GM12873 (cell line): ENCODE measurements at regions not wholly inside any gene's neighbourhood (a gene's known extent, or its start where the extent isn't known, plus 50 kb on each side); places are given as distances from the start of the nearest gene placed in this dataset.

Experiments
- TF ChIP-seq, protein P1 (sequence below): IDR thresholded peaks from 2 replicates; pipeline ENCODE4 v1.5.1; 2012; ENCODE audit warnings: low read depth, mild to moderate bottlenecking, moderate library complexity, low read length, control low read depth; ENCODE audit not compliant: insufficient read depth; ENCODE audit errors: missing control alignments

DNA sequence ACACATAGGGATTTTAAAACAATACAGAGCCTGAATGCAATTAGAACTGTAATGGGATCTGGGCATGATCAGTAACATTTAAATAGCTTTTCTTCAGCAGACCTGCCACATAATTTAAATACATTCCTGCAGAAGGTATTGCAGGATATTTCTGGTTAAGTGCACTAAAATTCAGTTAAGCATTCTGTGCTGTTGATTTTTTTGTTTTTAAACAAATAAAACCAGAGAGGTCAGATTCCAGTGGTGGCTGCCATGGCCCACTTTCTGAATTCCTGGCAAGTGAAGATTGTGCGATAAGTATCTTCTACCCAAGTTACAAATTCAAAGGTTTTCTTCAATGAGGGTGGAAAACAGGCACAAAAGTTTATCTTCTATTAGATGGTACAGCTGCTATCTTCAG is 98.7 kb downstream of the RAP2B start:
- TF ChIP-seq, protein P1, sequence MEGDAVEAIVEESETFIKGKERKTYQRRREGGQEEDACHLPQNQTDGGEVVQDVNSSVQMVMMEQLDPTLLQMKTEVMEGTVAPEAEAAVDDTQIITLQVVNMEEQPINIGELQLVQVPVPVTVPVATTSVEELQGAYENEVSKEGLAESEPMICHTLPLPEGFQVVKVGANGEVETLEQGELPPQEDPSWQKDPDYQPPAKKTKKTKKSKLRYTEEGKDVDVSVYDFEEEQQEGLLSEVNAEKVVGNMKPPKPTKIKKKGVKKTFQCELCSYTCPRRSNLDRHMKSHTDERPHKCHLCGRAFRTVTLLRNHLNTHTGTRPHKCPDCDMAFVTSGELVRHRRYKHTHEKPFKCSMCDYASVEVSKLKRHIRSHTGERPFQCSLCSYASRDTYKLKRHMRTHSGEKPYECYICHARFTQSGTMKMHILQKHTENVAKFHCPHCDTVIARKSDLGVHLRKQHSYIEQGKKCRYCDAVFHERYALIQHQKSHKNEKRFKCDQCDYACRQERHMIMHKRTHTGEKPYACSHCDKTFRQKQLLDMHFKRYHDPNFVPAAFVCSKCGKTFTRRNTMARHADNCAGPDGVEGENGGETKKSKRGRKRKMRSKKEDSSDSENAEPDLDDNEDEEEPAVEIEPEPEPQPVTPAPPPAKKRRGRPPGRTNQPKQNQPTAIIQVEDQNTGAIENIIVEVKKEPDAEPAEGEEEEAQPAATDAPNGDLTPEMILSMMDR, result no peak

DNA sequence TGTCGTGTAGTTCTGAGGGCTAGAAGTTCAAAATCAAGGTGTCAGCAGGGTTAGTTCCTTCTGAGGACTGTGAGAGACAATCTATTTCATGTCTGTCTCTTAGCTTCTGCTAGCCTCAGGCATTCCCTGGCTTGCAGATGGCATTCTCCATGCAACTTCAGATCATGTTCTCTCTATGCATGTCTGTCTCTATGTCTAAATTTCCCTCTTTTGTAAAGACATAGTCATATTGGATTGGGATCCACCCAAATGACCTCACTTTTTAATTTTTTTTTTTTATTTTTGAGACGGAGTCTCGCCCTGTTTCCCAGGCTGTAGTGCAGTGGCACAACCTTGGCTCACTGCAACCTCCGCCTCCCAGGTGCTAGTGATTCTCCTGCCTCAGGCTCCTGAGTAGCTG is 104.6 kb downstream of the RAP2B start:
- TF ChIP-seq, protein P1, result no peak

DNA sequence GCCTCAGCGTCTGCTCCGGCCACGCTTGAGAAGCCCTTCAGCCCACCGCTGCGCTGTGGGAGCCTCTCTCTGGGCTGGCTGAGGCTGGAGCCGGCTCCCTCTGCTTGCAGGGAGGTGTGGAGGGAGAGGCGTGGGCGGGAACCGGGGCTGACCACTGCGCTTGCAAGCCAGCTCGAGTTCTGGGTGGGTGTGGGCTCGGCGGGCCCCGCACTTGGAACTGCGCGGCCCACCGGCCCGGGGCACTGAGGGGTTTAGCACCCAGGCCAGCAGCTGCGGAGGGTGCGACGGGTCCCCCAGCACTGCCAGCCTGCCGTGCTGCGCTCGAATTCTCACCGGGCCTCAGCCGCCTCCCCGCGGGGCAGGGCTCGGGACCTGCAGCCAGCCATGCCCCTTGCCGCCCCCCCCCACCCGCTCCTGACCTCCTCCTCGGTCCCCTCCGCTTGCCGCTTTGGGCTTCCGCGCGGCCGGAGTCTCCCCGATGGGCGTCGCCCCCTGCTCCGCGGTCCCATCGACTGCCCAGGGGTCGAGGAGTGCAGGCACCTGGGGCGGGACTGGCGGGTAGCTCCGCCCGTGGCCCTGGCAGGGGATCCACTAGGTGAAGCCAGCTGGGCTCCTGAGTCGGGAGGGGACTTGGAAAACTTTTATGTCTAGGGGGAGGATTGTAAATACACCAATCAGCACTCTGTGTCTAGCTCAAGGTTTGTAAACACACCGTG is 106.7 kb downstream of the RAP2B start:
- TF ChIP-seq, protein P1, result no peak

DNA sequence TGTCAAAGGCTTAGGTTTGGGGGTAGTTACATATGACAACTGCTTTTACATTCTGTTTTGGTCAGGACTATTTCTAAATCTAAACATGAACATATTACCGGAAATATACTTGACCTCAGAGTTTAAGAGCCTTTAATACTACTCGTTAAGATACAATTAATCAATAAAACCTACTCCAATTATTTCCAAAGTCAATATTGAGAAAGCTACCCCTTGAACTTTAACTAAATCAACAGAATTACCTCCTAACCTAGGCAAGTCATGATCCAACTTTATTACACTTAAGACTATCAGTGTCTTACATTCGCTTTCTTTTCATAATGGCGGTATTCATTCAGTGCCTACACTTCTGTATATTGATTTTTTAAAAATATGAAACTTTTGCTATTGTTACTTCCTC is 107.7 kb downstream of the RAP2B start:
- TF ChIP-seq, protein P1, result no peak

DNA sequence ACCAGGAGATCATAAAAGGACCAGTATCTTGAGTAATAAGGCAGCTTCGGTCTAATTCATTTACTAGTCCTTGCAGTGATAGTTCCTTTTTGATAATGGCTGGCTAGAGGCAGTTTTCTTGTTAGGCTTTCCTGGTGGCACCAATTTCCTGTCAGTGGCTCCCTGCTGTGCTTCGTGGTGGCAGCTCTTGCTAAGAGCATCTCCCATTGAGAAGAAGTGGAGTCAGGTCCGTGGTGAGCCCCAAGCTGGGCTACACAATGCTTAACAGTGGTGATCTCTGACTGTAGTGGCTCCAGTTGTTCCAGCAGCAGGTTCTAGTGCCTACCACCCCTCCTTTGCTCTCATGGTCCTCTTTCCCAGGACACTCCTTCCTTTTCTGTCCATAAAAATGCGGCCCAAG is 111.2 kb downstream of the RAP2B start:
- TF ChIP-seq, protein P1, result no peak

DNA sequence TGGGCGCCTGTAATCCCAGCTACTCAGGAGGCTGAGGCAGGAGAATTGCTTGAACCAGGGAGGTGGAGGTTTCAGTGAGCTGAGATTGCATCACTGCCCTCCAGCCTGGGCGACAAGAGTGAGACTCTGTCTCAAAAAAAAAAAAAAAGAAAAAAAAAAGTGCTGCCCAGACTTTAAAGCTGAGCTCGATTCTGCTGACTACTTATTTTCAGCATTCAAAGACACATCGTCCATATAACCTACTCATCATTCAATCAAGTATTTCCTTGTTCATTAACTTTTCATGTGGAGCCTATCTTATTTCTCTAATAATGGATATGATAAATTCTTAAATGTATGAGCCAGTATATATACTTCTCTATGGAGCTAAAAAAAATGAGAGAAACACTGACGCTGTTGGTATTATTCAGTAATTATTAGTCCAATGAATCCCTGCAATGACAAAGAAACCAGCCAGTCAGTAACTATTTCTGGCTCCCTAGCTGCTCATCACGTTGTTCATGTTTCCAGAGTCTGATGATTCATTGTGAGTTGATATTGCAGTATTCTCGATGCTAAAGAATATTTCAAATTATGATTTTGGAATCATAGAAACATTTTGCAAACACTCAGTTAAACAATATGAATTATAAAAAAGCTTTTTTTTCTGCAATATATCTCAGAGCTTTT is 111.9 kb downstream of the RAP2B start:
- TF ChIP-seq, protein P1, result no peak

DNA sequence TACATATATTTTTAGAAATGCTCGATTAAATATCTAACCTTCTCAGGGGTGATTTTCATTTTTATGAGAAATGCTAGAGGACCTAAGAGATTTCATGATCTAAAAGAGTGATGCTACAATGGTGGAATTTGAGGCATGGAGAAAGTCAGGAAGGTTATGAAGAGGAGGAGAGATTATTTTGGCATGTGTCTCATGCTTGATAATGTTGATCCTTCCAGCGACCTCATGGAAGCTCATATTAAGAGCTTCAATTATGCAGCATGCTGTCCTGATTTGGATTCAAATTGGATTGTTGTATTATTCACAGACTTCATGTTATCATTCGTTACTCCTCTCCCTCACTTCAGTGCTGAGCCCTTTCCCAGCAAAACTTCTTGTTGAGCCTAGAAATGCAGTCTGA is 112.5 kb downstream of the RAP2B start:
- TF ChIP-seq, protein P1, result no peak
